RWPE2 (cell line): ENCODE measurements at regions not wholly inside any gene's neighbourhood (a gene's known extent, or its start where the extent isn't known, plus 50 kb on each side); places are given as distances from the start of the nearest gene placed in this dataset.

Source experiments
- ATAC-seq: fragments of 200-7000 bp; cut with Tn5 transposase; 3 replicates; pipeline ENCODE4 v1.9.1; 2021; ENCODE audit warnings: low read depth
- DNase-seq: peaks from one replicate; pipeline ENCODE4 v3.0.0-alpha.2; 2020; ENCODE audit warnings: low spot score
- H3K27ac ChIP-seq: fragments of 450-650 bp; 2 replicates; pipeline ENCODE4 v1.5.1; 2017; ENCODE audit warnings: mild to moderate bottlenecking; ENCODE audit not compliant: poor library complexity, severe bottlenecking
- H3K27me3 ChIP-seq: fragments of 250-450 bp; sonication (Bioruptor Pico); 2 replicates; pipeline ENCODE4 v1.5.1; 2021; ENCODE audit warnings: mild to moderate bottlenecking, moderate library complexity; ENCODE audit not compliant: insufficient read depth, poor library complexity, severe bottlenecking
- H3K36me3 ChIP-seq: fragments of 250-450 bp; sonication (Bioruptor Pico); 2 replicates; pipeline ENCODE4 v1.5.1; 2020; ENCODE audit warnings: low read depth, mild to moderate bottlenecking, moderate library complexity
- H3K4me1 ChIP-seq: fragments of 250-450 bp; sonication (Bioruptor Pico); 2 replicates; pipeline ENCODE4 v1.5.1; 2021; ENCODE audit warnings: mild to moderate bottlenecking, moderate library complexity; ENCODE audit not compliant: insufficient read depth, poor library complexity, severe bottlenecking
- H3K4me3 ChIP-seq: fragments of 250-450 bp; sonication (Bioruptor Pico); 2 replicates; pipeline ENCODE4 v1.5.1; 2021; ENCODE audit warnings: mild to moderate bottlenecking, moderate library complexity; ENCODE audit not compliant: severe bottlenecking
- H3K9me3 ChIP-seq: fragments of 250-450 bp; sonication (Bioruptor Pico); 2 replicates; pipeline ENCODE4 v1.5.1; 2021; ENCODE audit warnings: mild to moderate bottlenecking, moderate library complexity; ENCODE audit not compliant: severe bottlenecking
- CTCF ChIP-seq: fragments of 450-650 bp; IDR thresholded peaks from one replicate; pipeline ENCODE4 v1.5.1; 2017; ENCODE audit warnings: mild to moderate bottlenecking, moderate library complexity; ENCODE audit not compliant: poor library complexity, severe bottlenecking

- Histone ChIP-seq H3K4me1 (no peaks in the 10 kb centered on the region), H3K27me3 (no peaks in the 10 kb centered on the region), H3K27ac (no peak overlapping the region), H3K36me3 (no peaks in the 10 kb centered on the region), H3K4me3 (no peak overlapping the region), H3K9me3 (no peaks in the 10 kb centered on the region)
- DNase-seq (no peak), ATAC-seq (no peak)
- no peak for TF ChIP-seq CTCF
These were observed 185.5 kb upstream of the RBPJ start for GRCh38 chr4:26135331-26135730.

- no peak for TF ChIP-seq CTCF
- Histone ChIP-seq H3K27me3 (no peaks in the 10 kb centered on the region), H3K4me3 (no peak overlapping the region), H3K36me3 (no peaks in the 10 kb centered on the region), H3K9me3 (no peaks in the 10 kb centered on the region), H3K27ac (no peak overlapping the region), H3K4me1 (no peaks in the 10 kb centered on the region)
- ATAC-seq: no peak
- DNase-seq: no peak
These were observed 184.2 kb upstream of the RBPJ start for GRCh38 chr4:26136615-26137014.

GRCh38 chr4:26137288-26137687 is 183.5 kb upstream of the RBPJ start:
- Histone ChIP-seq H3K4me3 (no peak overlapping the region), H3K36me3 (no peaks in the 10 kb centered on the region), H3K9me3 (no peaks in the 10 kb centered on the region), H3K4me1 (no peaks in the 10 kb centered on the region), H3K27me3 (no peaks in the 10 kb centered on the region), H3K27ac (no peak overlapping the region)
- no peak for DNase-seq
- TF ChIP-seq CTCF: no peak
- no peak for ATAC-seq

- H3K9me3 ChIP-seq: no peaks in the 10 kb centered on the region
- no peak for TF ChIP-seq CTCF
- H3K4me1 ChIP-seq: no peaks in the 10 kb centered on the region
- H3K27ac ChIP-seq: no peak overlapping the region
- no peak overlapping the region for H3K4me3 ChIP-seq
- no peaks in the 10 kb centered on the region for H3K27me3 ChIP-seq
- no peak for ATAC-seq
- H3K36me3 ChIP-seq: no peaks in the 10 kb centered on the region
- no peak for DNase-seq
These were observed 181.4 kb upstream of the RBPJ start for GRCh38 chr4:26139310-26139924.

- no peaks in the 10 kb centered on the region for H3K27me3 ChIP-seq
- DNase-seq: no peak
- no peak for TF ChIP-seq CTCF
- H3K9me3 ChIP-seq: no peaks in the 10 kb centered on the region
- ATAC-seq: no peak
- no peak overlapping the region for H3K27ac ChIP-seq
- H3K4me1 ChIP-seq: no peaks in the 10 kb centered on the region
- H3K4me3 ChIP-seq: no peak overlapping the region
- no peaks in the 10 kb centered on the region for H3K36me3 ChIP-seq
These were observed 180.5 kb upstream of the RBPJ start for GRCh38 chr4:26140150-26140898.
